Astrocyte of the spinal cord (primary cell): ENCODE measurements at regions not wholly inside any gene's neighbourhood (a gene's known extent, or its start where the extent isn't known, plus 50 kb on each side); places are given as distances from the start of the nearest gene placed in this dataset.

Source experiments
- DNase-seq: peaks from one replicate; pipeline ENCODE4 v3.0.0; 2011; ENCODE audit warnings: low read depth, low spot score
- H3K4me3 ChIP-seq: 2 replicates; pipeline ENCODE4 v1.5.1; 2011; ENCODE audit warnings: low read depth, mild to moderate bottlenecking, low read length, moderate library complexity
- in situ Hi-C: cut with HindIII; loops from 2 replicates; pipeline ENCODE4 v1.10.0; 2017; ENCODE audit warnings: low sequenced_read_pairs
- TF ChIP-seq, protein P1 (sequence below): IDR thresholded peaks from 2 replicates; pipeline ENCODE4 v1.5.1; 2012; ENCODE audit warnings: low read depth, mild to moderate bottlenecking, low read length, inconsistent platforms

DNA sequence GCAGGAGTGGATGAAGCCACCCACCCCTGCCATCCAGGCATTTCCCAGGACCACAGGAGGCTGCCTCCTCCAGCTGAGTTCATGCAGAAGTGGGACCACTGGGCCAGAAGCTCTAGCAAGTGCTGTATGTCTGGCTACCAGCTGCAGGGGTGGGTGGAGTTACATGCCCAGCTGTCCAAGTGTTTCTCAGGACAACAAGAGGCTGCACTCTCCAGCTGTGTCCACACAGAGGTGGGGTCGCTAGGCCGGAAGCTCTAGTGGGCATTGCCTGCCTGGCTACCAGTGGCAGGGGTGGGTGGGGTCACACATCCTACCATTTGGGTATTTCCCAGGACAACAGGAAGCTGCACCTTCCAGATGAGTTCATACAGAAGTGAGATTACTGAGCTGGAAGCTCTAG lies 234.0 kb upstream of the PPP2R3A start:
- TF ChIP-seq, protein P1, sequence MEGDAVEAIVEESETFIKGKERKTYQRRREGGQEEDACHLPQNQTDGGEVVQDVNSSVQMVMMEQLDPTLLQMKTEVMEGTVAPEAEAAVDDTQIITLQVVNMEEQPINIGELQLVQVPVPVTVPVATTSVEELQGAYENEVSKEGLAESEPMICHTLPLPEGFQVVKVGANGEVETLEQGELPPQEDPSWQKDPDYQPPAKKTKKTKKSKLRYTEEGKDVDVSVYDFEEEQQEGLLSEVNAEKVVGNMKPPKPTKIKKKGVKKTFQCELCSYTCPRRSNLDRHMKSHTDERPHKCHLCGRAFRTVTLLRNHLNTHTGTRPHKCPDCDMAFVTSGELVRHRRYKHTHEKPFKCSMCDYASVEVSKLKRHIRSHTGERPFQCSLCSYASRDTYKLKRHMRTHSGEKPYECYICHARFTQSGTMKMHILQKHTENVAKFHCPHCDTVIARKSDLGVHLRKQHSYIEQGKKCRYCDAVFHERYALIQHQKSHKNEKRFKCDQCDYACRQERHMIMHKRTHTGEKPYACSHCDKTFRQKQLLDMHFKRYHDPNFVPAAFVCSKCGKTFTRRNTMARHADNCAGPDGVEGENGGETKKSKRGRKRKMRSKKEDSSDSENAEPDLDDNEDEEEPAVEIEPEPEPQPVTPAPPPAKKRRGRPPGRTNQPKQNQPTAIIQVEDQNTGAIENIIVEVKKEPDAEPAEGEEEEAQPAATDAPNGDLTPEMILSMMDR: no peak
- DNase-seq: no peak
- in situ Hi-C loops: no loop called here
- H3K4me3 ChIP-seq: no peak overlapping the region

DNA sequence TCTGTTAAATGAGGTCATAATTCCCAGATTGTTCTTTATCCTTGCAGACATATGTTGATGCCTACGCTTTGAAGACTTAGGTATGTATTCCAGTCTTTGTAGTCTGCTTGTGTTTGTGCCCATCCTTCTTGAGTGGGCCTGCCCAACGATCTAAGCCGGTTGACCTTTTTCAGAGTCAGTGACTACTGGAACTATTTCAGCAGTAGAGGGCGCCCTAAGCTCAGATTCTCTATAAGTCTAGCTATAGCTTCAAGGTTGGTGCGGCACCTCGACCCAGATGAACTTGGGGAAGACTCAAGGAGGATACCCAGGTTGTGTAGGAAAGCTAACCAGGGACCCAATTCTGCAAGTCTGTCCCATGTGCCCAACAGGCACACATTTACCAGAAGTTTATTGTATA lies 228.8 kb upstream of the PPP2R3A start:
- TF ChIP-seq, protein P1: no peak
- DNase-seq: no peak
- in situ Hi-C loops: no loop called here
- H3K4me3 ChIP-seq: no peak overlapping the region

DNA sequence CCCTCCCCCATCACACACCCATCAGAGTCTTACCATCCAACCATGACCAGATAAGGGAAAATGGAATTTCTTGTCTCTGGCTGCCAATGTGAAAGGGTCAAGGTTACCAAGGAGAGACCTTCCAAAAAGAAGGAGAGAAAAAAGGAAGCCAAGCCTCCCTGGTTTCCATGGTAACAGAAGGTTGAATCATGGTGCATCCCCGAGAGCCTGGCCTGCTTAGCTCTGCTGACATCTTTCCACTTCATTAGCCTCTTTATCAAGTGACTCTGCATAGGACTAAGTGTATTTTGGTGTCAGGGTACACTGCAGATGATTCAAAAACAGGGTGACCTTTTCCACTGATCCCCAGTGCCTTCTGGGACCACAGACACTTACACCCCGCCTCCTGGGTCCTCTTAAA lies 225.7 kb upstream of the PPP2R3A start:
- TF ChIP-seq, protein P1: no peak
- in situ Hi-C loops: no loop called here
- DNase-seq: no peak
- no peak overlapping the region for H3K4me3 ChIP-seq

DNA sequence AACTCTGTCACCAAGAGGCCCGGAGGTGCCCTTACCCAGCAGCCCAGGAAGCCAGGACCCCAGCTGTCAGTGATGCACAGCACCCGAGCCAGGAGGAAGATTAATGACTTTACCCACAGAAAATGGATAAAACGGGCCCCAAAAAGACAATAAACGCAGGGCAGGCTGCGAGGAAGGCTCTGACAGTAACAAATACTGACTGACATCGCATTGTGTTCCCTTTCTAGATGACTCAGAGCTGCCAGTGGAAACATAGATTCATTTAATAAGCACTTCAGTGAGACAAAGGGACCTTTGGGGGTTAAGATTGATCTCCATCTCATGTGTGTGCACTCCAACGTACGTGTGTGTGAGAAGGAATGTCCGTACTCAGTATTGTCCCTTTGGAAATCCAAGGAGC lies 225.3 kb upstream of the PPP2R3A start:
- DNase-seq: no peak
- H3K4me3 ChIP-seq: no peak overlapping the region
- TF ChIP-seq, protein P1: no peak
- in situ Hi-C loops: no loop called here

DNA sequence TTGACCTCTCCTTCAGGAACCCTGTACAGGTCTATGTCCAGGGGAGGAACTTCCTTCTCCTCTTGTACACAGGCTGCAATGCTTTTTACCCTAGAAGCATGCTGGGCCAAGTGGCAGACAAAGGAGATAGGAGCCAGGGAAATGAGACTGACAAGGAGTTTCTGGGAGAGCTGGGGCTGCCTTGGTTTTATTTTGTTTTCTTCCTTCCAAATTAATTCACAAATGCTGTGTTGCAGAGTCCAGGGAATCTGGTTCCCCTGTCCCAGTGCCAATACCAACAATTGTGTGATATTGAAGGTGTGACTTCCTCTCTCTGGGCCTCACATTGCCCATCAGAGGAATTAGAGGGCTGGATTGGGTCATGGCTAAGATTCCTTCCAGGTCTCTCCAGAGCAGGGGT lies 224.8 kb upstream of the PPP2R3A start:
- no peak for DNase-seq
- no peak overlapping the region for H3K4me3 ChIP-seq
- TF ChIP-seq, protein P1: no peak
- in situ Hi-C loops: no loop called here

DNA sequence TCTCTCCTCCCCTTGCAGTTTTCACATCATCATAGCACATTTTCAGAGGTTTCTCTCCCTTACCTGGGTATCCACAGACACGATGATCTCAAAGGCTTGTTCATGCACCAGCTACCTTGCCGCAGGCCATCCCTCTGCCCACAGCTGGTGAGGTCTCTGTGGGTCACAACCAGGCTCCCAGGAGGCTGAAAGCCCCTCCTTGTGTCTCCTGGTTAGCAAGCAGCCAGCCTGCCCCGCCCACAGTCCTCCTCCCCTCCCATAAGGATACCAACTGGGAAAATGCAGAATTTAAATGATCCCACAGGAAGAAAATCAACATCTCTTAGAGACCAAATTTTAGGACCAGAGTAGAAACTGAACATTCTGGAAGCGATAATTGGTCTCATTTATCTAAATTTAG lies 213.5 kb upstream of the PPP2R3A start:
- TF ChIP-seq, protein P1: no peak

DNA sequence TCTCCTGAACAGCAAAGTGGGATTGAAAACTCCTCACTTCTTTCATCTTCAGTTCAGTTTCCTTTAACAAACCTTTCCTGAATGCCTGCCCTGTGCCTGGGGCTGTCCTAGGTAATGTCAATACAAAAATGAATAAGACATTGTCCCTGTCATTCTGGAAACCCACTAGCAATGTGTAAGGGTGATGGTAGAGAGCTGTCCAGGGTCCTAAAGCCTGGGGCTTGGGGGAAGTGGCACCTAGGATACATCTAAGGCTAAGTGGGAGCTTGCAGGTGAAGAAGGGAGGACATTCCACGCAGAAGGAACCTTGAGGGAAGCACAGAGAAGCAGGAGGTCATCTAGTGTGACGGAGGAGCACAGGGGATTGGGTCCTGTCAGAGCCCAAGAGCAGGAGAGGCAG lies 212.7 kb upstream of the PPP2R3A start:
- no peak for DNase-seq
- H3K4me3 ChIP-seq: no peak overlapping the region
- TF ChIP-seq, protein P1: no peak
- in situ Hi-C loops: no loop called here

More for the DNA sequence above, 213.5 kb upstream of the PPP2R3A start:
- no peak overlapping the region for H3K4me3 ChIP-seq
- no peak for DNase-seq
- in situ Hi-C loops: no loop called here
